Stomach (tissue), 4 donors: ENCODE measurements at regions not wholly inside any gene's neighbourhood (a gene's known extent, or its start where the extent isn't known, plus 50 kb on each side); places are given as distances from the start of the nearest gene placed in this dataset.

ENCODE experiments used
- EP300 ChIP-seq: sonication (generic); formaldehyde crosslinking; IDR thresholded peaks from one replicate; pipeline ENCODE4 v1.6.1; 2017; ENCODE audit warnings: antibody characterized with exemption
- POLR2A ChIP-seq, 4 donors: fragments of 450-650 bp; IDR thresholded peaks; one replicate each; pipeline ENCODE4 v1.6.1; 2016; ENCODE audit warnings: antibody characterized with exemption in 4 of 4, control low read depth in 2 of 4, mild to moderate bottlenecking in 1 of 4, moderate library complexity in 1 of 4
- POLR2AphosphoS5 ChIP-seq, 3 donors: sonication (generic); formaldehyde crosslinking; IDR thresholded peaks; one replicate each; pipeline ENCODE4 v1.6.1; 2016; ENCODE audit warnings: antibody characterized with exemption in 3 of 3
- TF ChIP-seq, protein P1 (sequence below), 7 experiments: fragments of 450-650 bp in 4 of 7; fragments of 200-600 bp in 3 of 7; sonication (generic) in 3 of 7; IDR thresholded peaks; one replicate each; pipeline ENCODE4 v1.5.1; 2016 to 2019; ENCODE audit warnings: antibody characterized with exemption in 7 of 7, control low read depth in 2 of 7, mild to moderate bottlenecking in 1 of 7

DNA sequence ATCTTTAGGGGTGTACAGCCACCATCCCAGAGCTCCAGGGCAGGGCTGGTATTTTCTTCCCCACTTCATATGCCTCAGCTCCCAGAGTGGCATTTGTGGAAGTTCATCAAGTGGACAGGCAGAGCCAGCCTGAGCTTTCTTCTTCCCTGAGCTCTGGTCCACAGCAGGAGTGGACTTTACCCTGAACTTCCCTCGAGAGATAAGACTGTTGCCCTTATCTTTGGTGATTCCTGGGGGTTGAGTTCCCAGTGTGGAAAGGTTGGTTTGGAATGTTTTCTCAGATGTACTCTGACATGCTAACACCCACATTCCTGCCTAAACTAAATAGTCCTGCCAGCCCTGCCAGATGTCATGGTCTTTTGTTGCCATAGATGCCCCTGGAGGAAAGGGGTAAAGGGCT lies 62.0 kb upstream of the LGALSL start:
- TF ChIP-seq, protein P1, sequence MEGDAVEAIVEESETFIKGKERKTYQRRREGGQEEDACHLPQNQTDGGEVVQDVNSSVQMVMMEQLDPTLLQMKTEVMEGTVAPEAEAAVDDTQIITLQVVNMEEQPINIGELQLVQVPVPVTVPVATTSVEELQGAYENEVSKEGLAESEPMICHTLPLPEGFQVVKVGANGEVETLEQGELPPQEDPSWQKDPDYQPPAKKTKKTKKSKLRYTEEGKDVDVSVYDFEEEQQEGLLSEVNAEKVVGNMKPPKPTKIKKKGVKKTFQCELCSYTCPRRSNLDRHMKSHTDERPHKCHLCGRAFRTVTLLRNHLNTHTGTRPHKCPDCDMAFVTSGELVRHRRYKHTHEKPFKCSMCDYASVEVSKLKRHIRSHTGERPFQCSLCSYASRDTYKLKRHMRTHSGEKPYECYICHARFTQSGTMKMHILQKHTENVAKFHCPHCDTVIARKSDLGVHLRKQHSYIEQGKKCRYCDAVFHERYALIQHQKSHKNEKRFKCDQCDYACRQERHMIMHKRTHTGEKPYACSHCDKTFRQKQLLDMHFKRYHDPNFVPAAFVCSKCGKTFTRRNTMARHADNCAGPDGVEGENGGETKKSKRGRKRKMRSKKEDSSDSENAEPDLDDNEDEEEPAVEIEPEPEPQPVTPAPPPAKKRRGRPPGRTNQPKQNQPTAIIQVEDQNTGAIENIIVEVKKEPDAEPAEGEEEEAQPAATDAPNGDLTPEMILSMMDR (IDR thresholded peaks at IDR 0.05): no peak
- TF ChIP-seq POLR2AphosphoS5 (IDR thresholded peaks at IDR 0.05) (no peak), POLR2A (IDR thresholded peaks at IDR 0.05) (no peak), EP300 (no peak)
